HUES48 (cell line): ENCODE measurements at regions not wholly inside any gene's neighbourhood (a gene's known extent, or its start where the extent isn't known, plus 50 kb on each side); places are given as distances from the start of the nearest gene placed in this dataset.

Experiments
- H3K27ac ChIP-seq: one replicate; pipeline ENCODE4 v1.7.0; 2013; ENCODE audit warnings: low read depth, low read length, inconsistent platforms
- H3K27me3 ChIP-seq: 2 replicates; pipeline ENCODE4 v1.6.1; 2013; ENCODE audit warnings: mild to moderate bottlenecking, low read length; ENCODE audit not compliant: control insufficient read depth, insufficient read depth
- H3K36me3 ChIP-seq: 2 replicates; pipeline ENCODE4 v1.6.1; 2013; ENCODE audit warnings: low read length; ENCODE audit not compliant: control insufficient read depth, insufficient read depth
- H3K4me1 ChIP-seq: 2 replicates; pipeline ENCODE4 v1.6.1; 2013; ENCODE audit warnings: mild to moderate bottlenecking, low read length; ENCODE audit not compliant: control insufficient read depth, insufficient read depth
- H3K4me3 ChIP-seq: 2 replicates; pipeline ENCODE4 v1.5.1; 2013; ENCODE audit warnings: mild to moderate bottlenecking, low read depth, low read length
- H3K9ac ChIP-seq: 2 replicates; pipeline ENCODE4 v1.6.1; 2013; ENCODE audit warnings: mild to moderate bottlenecking, low read depth, low read length, moderate library complexity
- H3K9me3 ChIP-seq: 2 replicates; pipeline ENCODE4 v1.6.1; 2013; ENCODE audit warnings: low read length; ENCODE audit not compliant: control insufficient read depth, insufficient read depth

DNA sequence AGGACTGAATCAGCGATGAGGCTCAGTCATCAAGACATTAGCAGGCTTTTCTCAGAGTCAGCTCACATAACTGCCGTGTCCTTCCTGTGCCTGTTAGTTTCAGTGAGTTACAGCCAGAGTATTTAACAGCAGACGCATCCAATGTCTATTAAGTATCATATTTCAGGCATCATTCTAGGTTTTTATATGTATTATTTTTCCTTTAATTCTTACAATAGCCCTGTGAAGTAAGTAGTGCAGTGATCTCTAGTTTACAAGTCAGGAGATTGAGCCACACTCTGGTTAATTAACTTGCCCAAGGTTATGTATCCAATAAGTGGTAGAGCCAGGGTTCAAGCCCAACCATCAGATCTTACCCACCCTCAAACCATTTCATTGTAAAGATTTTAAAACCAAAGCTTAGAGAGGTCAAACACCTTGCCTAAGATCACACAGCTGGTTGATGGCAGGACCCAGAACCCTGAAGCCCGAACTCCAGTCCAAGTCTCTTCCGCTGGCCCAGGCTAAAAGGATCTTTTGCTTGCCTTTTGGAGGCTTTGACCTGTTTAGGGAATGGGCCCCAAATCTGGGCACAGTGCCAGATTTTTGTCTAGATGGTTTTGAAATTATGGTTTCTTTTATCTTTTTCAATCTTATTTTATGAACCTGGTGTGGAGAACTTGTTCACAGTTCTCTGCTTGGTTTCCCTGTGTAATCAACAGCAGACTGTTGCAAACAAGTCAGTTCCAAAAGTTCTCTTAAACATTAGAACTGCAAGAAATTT lies 261.2 kb upstream of the CLINT1 start:
- no peak overlapping the region for H3K4me3 ChIP-seq
- H3K4me1 ChIP-seq = peaks cover 12% of the 10 kb centered on the region
- no peaks in the 10 kb centered on the region for H3K9me3 ChIP-seq
- H3K27ac ChIP-seq = no peak overlapping the region
- 0 out of 2 replicates have a peak, but pooled peaks cover 5% of the 10 kb centered on the region for H3K27me3 ChIP-seq
- H3K36me3 ChIP-seq = no peaks in the 10 kb centered on the region
- no peak overlapping the region for H3K9ac ChIP-seq

DNA sequence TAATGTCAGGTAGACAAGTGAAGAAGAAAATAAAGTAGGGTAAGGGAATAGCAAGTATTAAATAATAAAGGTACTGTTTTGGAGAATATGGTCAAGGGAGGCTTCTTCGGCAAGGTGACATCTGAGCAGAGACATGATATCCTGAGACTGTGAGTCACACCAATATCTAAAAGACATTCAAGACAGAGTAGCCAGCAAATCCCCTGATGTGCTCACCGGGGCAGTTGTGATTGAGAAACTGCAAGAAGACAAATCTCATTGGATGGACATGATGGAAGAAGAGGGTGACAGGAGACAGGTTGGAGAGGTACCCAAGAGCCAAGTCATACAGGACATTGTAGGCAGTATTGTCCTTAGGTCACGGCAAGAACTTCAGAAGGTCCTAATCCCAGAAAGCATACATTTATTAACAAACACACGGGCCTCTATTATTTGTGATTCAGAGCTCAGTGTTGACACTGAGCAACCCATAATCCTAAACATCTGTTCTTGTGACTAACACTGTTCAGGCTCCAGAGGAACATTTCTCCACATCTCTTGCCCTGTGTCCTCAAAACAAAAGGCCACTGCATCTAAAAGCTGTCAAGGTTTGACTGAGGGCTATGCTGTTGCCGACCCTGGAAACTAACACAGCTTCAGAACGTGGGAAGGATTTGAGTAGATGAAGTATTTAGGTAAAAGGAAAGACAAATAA lies 258.7 kb upstream of the CLINT1 start:
- Histone ChIP-seq H3K27ac (no peak overlapping the region), H3K27me3 (0 out of 2 replicates have a peak, but pooled peaks cover 5% of the 10 kb centered on the region), H3K36me3 (no peaks in the 10 kb centered on the region), H3K4me1 (no peaks in the 10 kb centered on the region), H3K9ac (no peak overlapping the region), H3K9me3 (no peaks in the 10 kb centered on the region), H3K4me3 (no peak overlapping the region)

DNA sequence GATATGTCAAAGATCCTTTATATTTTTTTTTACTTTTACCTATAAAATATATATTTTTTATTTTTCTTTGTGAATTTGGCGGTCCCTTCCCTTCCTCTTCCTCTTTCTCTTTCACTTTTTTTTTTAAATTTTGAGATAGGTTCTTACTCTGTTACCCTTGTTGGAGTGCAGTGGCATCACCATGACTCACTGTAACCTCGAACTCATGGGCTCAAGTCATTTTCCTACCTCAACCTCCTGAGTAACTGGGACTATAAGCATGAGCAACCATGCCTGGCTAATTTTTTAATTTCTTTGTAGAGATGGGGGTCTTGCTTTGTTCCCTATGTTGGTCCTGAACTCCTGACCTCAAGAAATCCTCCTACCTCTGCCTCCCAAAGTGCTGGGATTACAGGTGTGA lies 258.0 kb upstream of the CLINT1 start:
- Histone ChIP-seq H3K4me1 (no peaks in the 10 kb centered on the region), H3K27ac (no peak overlapping the region), H3K4me3 (no peak overlapping the region), H3K9me3 (no peaks in the 10 kb centered on the region), H3K9ac (no peak overlapping the region), H3K36me3 (no peaks in the 10 kb centered on the region), H3K27me3 (0 out of 2 replicates have a peak, but pooled peaks cover 5% of the 10 kb centered on the region)

DNA sequence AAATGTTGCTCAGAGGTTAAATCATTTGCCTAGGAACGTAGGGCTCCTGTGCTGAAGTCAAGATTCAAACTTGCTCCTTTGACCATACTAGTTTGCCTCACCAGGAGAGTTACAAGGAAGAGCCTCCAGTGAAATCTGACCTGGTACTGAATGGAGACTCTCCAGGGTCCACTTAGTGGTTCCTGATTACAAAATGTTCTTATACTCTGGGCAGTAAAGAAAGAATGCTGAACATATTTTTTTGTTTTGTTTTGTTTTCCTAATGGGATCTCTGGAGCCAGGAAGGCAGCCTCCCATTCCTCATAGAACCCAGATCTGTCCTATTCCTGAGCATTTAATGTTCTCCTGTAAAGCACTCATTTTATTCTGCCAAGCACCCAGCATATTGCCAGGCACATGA lies 256.5 kb upstream of the CLINT1 start:
- no peak overlapping the region for H3K27ac ChIP-seq
- H3K36me3 ChIP-seq = no peaks in the 10 kb centered on the region
- no peak overlapping the region for H3K4me3 ChIP-seq
- no peak overlapping the region for H3K9ac ChIP-seq
- H3K9me3 ChIP-seq = no peaks in the 10 kb centered on the region
- H3K27me3 ChIP-seq = 0 out of 2 replicates have a peak, but pooled peaks cover 5% of the 10 kb centered on the region
- no peaks in the 10 kb centered on the region for H3K4me1 ChIP-seq

DNA sequence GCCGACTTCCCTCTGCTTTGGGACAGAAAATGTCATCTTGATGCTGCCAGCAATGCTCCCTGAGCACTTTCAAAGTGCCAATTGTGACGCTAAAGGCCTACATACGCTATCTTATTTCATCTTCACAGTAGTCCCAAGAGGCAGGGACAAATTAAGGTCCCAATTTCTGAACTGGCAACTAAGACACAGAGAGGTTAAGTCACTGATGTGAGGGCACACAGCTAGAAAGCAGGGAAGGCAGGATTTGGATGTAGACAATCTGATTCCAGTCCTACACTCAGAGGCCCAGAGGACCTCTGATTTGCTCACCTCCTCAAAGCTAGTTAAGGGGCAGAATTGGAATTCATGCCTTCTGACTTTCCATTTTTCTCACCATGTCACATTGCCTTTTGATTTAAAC lies 249.2 kb upstream of the CLINT1 start:
- no peaks in the 10 kb centered on the region for H3K9me3 ChIP-seq
- H3K27ac ChIP-seq = no peak overlapping the region
- no peaks in the 10 kb centered on the region for H3K36me3 ChIP-seq
- no peaks in the 10 kb centered on the region for H3K27me3 ChIP-seq
- no peak overlapping the region for H3K4me3 ChIP-seq
- H3K4me1 ChIP-seq = no peaks in the 10 kb centered on the region
- H3K9ac ChIP-seq = no peak overlapping the region

DNA sequence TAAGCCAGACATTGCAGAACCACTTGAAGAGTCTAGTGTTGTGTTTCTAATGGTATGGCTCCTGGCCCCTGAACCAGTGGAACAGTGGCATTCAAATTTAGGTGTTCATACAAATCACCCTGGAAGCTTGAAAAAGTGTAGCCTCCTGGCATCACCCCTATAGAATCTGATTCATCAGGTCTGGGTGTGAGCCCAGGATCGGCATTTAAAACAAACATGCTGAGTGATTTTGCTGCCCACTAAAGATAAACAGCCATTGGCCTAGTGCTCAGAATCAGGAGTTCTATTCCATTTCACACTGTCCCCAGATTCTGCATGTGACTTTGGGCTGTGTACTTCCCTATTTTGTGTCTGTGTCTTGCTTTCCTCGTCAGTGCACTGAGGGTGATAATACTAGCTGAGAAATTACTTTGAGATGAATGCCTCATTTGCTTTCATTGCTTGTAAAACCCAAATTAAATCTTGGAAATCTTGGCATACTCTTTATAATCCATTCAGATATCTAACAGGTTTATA lies 241.5 kb upstream of the CLINT1 start:
- H3K27ac ChIP-seq = no peak overlapping the region

DNA sequence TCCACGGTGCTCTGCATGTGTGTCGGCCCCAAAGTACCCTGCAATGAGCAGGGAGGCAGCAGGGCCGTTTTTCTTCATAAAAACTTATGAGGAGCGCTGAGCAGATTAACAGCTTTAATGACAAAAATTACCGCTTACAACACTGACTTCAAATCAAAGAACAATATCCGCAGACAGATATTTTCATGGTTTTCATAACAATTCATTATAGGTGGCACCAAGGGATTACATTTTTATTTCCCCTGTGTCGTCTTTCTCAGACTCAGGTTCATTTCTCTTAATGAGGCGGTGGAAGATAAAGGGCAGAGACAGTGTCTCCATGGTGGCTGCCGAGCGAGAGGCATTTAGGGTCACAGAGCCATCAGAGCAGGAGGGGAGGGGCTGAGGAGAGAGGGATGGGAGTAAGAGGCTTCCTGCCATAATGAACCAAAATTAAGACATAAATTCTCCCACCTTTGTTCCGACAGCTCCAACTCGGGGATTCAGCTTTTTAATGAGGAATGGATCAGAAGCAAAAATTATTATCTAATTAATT lies 240.7 kb upstream of the CLINT1 start:
- H3K36me3 ChIP-seq = no peaks in the 10 kb centered on the region
- H3K27ac ChIP-seq = no peak overlapping the region
- no peak overlapping the region for H3K4me3 ChIP-seq
- no peaks in the 10 kb centered on the region for H3K27me3 ChIP-seq
- no peaks in the 10 kb centered on the region for H3K9me3 ChIP-seq
- no peak overlapping the region for H3K9ac ChIP-seq
- H3K4me1 ChIP-seq = no peaks in the 10 kb centered on the region

More for the DNA sequence above, 241.5 kb upstream of the CLINT1 start:
- H3K36me3 ChIP-seq = no peaks in the 10 kb centered on the region
- H3K9ac ChIP-seq = no peak overlapping the region
- H3K27me3 ChIP-seq = no peaks in the 10 kb centered on the region
- H3K4me1 ChIP-seq = no peaks in the 10 kb centered on the region
- H3K4me3 ChIP-seq = no peak overlapping the region
- no peaks in the 10 kb centered on the region for H3K9me3 ChIP-seq

DNA sequence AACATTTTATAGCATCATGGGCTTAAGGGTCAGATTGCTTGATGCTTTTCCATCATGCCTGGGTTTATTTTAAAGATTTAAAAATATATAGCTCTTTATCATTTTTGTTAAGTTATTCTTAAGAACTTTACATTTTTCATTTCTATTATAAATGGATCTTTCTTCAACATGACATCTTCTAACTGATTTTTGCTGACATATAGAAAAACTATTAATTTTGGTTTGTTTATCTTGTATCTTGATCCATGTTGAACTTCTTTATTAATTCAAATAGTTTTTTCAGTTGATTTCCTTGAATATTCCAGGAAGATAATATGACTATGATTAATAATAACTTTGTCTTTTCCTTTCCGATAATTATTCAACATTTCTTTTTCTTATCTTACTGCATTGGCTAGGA lies 237.9 kb upstream of the CLINT1 start:
- Histone ChIP-seq H3K27me3 (no peaks in the 10 kb centered on the region), H3K36me3 (no peaks in the 10 kb centered on the region), H3K9me3 (no peaks in the 10 kb centered on the region), H3K4me3 (no peak overlapping the region), H3K27ac (no peak overlapping the region), H3K4me1 (no peaks in the 10 kb centered on the region), H3K9ac (no peak overlapping the region)

DNA sequence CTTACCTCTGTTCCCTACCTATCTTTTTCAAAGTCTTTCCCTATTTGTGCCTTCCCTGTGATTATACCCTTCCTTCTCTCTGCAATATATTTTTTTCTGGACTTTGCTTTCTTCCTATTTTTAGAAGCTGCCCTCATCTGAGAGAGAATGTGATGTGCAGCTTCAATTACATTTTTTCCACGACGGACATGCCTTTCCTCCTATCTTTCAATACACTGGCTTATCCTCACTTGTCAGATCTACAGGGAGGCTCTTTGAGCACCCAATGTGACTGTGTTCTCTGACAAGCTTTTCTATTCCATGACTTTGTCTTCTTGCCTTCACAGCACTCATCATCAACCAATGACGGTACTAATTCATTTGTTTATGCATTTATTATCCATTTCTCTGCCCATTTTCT lies 227.9 kb upstream of the CLINT1 start:
- H3K27me3 ChIP-seq = no peaks in the 10 kb centered on the region
- no peak overlapping the region for H3K9ac ChIP-seq
- H3K9me3 ChIP-seq = no peaks in the 10 kb centered on the region
- no peaks in the 10 kb centered on the region for H3K36me3 ChIP-seq
- H3K4me3 ChIP-seq = no peak overlapping the region
- H3K27ac ChIP-seq = no peak overlapping the region
- H3K4me1 ChIP-seq = no peaks in the 10 kb centered on the region

DNA sequence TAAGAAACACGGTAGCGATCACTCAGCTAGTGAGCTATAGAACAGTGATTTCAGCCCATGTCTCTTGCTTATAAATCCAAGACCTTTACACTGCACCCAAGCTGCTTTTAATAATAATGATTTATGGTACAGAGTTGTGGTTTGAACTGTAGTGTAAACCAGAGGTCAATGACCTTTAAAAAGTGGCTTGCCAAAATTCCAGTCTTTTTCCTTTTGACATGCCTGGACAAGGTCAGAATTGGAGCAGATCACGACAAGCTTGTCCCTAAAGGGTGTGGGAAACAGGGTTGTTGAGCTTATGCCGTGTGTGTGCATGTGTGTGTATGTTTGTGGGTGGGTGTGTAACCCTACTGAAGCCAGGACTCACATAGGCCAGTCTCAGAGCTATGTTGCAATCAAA lies 225.3 kb upstream of the CLINT1 start:
- Histone ChIP-seq H3K4me3 (no peak overlapping the region), H3K36me3 (no peaks in the 10 kb centered on the region), H3K9ac (no peak overlapping the region), H3K27ac (no peak overlapping the region), H3K9me3 (no peaks in the 10 kb centered on the region), H3K27me3 (no peaks in the 10 kb centered on the region), H3K4me1 (peaks cover 9% of the 10 kb centered on the region)

DNA sequence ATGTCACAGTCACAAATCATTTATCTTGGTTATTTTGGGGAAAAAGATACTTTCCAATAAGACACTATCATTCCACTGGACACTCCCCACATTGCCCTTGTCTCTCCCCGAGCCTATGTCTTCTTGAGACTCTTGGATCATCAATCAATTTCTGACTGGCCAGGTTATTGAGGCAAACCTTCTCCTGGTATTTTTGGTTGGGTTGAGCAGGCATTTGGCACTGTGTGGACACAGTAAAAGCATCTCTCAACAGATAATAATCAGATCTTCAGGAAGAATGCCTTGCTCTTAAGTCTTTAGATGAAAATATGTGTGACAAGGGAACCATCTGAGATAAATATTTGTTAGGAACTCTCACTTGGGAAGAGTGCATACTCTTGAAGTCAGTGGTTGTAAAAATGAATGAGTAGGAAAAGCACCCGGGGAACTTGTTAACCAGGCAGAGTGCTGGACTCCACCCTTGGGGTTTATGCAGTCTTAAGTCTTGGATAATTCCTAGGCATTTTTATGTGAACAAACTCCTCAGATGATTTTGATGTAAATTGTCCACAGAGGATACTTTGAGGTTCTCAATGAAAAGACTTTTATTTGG lies 223.8 kb upstream of the CLINT1 start:
- Histone ChIP-seq H3K27ac (no peak overlapping the region), H3K4me1 (peaks cover 9% of the 10 kb centered on the region), H3K4me3 (no peak overlapping the region), H3K27me3 (no peaks in the 10 kb centered on the region), H3K36me3 (no peaks in the 10 kb centered on the region), H3K9me3 (no peaks in the 10 kb centered on the region), H3K9ac (no peak overlapping the region)
